Cardiac muscle cell (in vitro differentiated cells and primary cell): ENCODE measurements at regions not wholly inside any gene's neighbourhood (a gene's known extent, or its start where the extent isn't known, plus 50 kb on each side); places are given as distances from the start of the nearest gene placed in this dataset.

ENCODE experiments used
- DNase-seq, 2 donors: peaks; one replicate each; pipeline versions ENCODE4 v3.0.0 to v3.0.0-alpha.2; 2010 to 2017; ENCODE audit warnings: low read depth in 1 of 2, low spot score in 1 of 2
- H3K27ac ChIP-seq: fragments of 200-600 bp; sonication (generic); 2 replicates; pipeline ENCODE4 v1.5.1; 2016
- H3K27me3 ChIP-seq: fragments of 200-600 bp; sonication (generic); 2 replicates; pipeline ENCODE4 v1.6.0; 2016; ENCODE audit warnings: control low read depth
- H3K36me3 ChIP-seq: fragments of 200-600 bp; sonication (generic); 2 replicates; pipeline ENCODE4 v1.5.1; 2016; ENCODE audit warnings: control low read depth
- H3K4me1 ChIP-seq: fragments of 200-600 bp; sonication (generic); 2 replicates; pipeline ENCODE4 v1.8.1; 2017; ENCODE audit warnings: low read depth, mild to moderate bottlenecking, mixed run types
- H3K4me3 ChIP-seq: fragments of 200-600 bp; sonication (generic); 2 replicates; pipeline ENCODE4 v1.5.1; 2016; ENCODE audit warnings: mild to moderate bottlenecking
- H3K9me3 ChIP-seq: fragments of 200-600 bp; sonication (generic); 2 replicates; pipeline ENCODE4 v1.5.1; 2017; ENCODE audit warnings: low read depth, mild to moderate bottlenecking, control low read depth
- TF ChIP-seq, protein P1 (sequence below): IDR thresholded peaks from 2 replicates; pipeline ENCODE4 v1.5.1; 2012; ENCODE audit warnings: low read depth, mild to moderate bottlenecking, low read length

DNA sequence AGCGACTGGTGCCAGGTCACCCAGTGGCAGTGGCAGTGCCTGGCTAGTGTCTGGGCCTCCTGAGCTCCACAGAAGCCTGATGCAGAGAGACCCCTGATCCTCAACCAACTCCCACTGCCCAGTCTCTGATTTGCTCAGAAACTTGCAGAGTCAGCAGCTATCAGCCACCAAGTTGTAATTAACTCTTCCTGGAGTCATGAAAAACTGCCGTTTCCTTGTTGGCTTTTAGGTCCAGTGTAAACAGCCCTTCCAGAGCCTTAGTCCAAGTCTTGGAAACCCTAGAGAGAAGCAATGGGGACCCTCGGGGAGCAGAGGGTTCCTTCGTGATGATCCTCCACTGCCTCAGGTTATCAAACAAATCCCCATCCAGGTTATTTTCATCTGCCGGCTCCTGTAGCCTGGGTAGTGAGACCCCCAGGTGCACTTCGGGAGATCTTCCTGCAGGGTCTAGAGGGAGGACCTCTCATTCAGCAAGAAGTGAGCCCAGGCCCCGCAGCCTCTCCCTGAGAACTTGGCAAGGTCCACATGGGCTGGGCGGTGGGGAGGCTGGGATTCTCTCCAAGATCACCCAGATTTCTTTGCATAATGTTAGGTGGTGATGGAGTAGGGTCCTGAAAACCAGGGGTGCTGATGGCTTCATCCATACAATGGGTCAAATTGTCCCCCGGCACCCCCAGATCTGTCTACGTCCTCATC, 137.7 kb upstream of the HDAC4 start:
- Histone ChIP-seq H3K27ac (no peak overlapping the region), H3K4me1 (no peaks in the 10 kb centered on the region), H3K4me3 (no peak overlapping the region), H3K9me3 (no peaks in the 10 kb centered on the region), H3K36me3 (no peaks in the 10 kb centered on the region), H3K27me3 (no peaks in the 10 kb centered on the region)
- TF ChIP-seq, protein P1, sequence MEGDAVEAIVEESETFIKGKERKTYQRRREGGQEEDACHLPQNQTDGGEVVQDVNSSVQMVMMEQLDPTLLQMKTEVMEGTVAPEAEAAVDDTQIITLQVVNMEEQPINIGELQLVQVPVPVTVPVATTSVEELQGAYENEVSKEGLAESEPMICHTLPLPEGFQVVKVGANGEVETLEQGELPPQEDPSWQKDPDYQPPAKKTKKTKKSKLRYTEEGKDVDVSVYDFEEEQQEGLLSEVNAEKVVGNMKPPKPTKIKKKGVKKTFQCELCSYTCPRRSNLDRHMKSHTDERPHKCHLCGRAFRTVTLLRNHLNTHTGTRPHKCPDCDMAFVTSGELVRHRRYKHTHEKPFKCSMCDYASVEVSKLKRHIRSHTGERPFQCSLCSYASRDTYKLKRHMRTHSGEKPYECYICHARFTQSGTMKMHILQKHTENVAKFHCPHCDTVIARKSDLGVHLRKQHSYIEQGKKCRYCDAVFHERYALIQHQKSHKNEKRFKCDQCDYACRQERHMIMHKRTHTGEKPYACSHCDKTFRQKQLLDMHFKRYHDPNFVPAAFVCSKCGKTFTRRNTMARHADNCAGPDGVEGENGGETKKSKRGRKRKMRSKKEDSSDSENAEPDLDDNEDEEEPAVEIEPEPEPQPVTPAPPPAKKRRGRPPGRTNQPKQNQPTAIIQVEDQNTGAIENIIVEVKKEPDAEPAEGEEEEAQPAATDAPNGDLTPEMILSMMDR = no peak
- DNase-seq = no peak

DNA sequence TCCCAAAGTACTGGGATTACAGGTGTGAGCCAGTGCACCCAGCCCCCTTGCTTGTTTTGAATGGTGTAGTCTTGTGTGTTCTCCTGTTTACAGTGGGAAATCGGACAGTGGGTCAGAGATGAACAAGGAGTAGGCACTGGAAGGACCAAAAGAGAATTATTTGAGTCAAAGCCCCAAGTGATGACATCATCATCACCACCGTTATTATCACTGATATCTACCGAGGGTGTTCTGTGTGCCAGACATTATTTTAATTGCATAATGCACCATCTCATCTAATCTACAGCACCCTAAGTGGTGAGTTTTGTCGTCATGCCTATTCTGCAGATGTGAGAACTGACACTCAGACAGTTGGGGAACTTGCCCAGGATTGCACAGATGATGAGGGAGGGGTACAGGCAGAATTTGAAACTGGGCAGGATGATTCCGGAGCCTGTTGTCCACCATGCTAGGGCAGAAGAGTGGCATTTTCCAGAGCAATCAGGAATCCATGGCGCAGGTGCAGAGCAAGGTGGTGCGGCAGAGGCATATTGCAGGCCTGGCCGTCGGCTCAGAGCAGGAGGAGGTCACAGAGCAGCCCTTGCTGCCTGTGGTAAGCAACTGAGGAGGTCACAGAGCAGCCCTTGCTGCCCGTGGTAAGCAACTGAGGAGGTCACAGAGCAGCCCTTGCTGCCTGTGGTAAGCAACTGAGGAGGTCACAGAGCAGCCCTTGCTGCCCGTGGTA, 137.0 kb upstream of the HDAC4 start:
- Histone ChIP-seq H3K27ac (no peak overlapping the region), H3K27me3 (no peaks in the 10 kb centered on the region), H3K4me1 (no peaks in the 10 kb centered on the region), H3K4me3 (no peak overlapping the region), H3K36me3 (no peaks in the 10 kb centered on the region), H3K9me3 (no peaks in the 10 kb centered on the region)
- no peak for DNase-seq
- TF ChIP-seq, protein P1 = no peak

DNA sequence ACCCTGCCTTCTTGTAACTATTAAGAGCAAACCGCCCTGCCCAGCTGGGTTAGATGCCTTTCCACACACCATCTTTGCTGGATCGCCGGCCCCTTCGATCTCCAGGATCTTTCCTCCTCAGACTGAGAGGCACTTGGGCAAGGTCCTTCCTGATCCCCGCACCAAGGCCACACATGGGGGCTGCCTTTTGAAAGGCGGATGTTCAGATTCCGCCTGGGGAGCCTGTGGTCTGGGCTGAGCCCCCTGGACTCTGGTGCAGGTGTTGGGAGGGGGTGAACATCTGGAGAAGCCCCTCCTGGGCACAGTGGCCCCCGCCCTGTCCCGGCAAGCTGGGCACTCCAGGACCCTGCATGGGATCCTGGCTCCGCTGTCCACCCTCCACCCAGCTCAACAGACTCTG, 135.4 kb upstream of the HDAC4 start:
- DNase-seq = no peak
- Histone ChIP-seq H3K27me3 (no peaks in the 10 kb centered on the region), H3K9me3 (no peaks in the 10 kb centered on the region), H3K36me3 (no peaks in the 10 kb centered on the region), H3K4me1 (no peaks in the 10 kb centered on the region), H3K27ac (no peak overlapping the region), H3K4me3 (no peak overlapping the region)
- TF ChIP-seq, protein P1 = no peak

DNA sequence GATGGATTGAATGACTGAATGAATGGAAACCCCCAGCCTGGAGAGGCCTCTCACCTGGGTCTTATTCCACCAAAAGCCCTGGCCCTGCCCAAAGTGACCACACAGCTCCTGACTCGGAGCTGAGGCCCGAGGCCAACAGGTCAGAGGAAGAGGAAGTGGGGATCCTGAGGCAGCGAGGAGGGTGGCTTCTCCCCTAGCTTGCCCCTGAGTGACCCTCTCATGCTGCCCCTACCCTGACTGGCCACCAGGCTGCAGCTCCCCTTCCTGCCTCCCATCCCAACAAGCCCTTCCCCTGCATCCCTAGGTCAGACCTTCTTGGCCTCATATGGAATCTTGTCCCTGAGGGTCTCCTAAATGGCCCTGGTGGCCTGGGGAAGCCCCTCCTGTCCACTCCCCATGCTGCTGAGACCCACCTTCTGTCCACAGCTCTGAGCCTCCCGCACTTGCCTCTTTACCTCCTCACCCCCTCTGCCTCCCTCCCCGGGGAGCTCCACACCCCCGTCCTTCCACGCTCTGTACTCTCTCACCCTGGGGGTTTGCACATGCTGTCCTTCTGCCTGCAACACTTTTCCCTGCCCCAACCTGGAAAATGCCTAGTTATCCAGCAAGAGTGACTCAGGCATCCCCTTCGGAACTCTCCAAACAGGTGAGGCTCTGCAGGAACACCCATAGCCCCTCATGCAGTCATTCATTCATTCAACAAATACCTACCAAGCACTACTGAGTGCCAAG, 134.8 kb upstream of the HDAC4 start:
- H3K4me1 ChIP-seq = no peaks in the 10 kb centered on the region
- H3K4me3 ChIP-seq = no peak overlapping the region
- no peak for DNase-seq
- TF ChIP-seq, protein P1 = no peak
- no peaks in the 10 kb centered on the region for H3K36me3 ChIP-seq
- H3K27ac ChIP-seq = no peak overlapping the region
- H3K27me3 ChIP-seq = no peaks in the 10 kb centered on the region
- H3K9me3 ChIP-seq = no peaks in the 10 kb centered on the region

DNA sequence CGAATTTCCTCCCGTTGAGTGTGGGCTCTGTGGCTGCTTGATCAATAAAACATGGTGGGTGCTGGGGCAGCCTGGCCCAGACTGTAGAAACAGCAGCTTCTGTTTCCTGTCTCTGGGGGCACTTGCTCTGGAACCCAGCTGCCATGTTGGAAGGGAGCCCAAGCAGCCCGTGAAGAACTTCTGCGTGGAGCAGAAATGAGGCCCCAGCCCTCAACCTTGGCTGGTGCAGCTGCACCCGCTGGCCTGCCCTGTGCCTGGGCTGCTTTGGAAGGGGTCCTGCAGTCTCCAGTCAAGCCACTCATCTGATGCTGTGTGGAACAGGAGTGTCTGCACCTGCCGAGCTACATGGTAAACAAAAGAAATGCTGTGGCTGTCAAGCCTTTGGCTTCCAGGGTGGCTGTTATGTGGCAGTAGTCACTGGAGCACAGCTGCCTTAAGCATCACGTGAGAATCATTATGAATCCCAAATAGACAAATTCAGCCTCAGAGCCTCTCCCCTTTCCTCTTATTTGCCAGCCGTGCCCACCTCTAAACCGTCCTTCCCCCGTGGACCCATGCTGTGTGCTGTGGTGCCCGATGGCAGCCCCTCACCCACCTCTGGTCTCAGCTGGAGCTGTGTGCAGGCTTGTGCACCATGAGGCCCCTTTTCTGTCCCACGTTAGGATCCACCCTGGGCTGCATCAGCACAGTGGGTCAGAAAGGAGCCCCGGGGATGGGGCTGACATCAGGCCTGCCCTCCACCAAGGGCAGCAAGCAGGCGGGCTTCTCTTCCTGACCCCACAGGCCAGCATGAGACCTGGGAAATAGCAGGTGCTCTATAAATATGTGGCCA, 134.0 kb upstream of the HDAC4 start:
- Histone ChIP-seq H3K4me3 (no peak overlapping the region), H3K4me1 (no peaks in the 10 kb centered on the region), H3K9me3 (no peaks in the 10 kb centered on the region), H3K36me3 (no peaks in the 10 kb centered on the region), H3K27ac (no peak overlapping the region), H3K27me3 (no peaks in the 10 kb centered on the region)
- no peak for DNase-seq
- TF ChIP-seq, protein P1 = no peak
